ENCODE measurements at regions not wholly inside any gene's neighbourhood (a gene's known extent, or its start where the extent isn't known, plus 50 kb on each side); places are given as distances from the start of the nearest gene placed in this dataset.

- H3K4me1 Mint-ChIP-seq, result no peaks in the 10 kb centered on the region
- H3K4me3 Mint-ChIP-seq, result no peak overlapping the region
- no peak overlapping the region for H3K27ac Mint-ChIP-seq
- intact Hi-C loops (cut with micrococcal nuclease), result no loop called here
- no peaks in the 10 kb centered on the region for H3K9me3 Mint-ChIP-seq
- H3K36me3 Mint-ChIP-seq (ENCODE audit: low read depth), result no peaks in the 10 kb centered on the region
- no peaks in the 10 kb centered on the region for H3K27me3 Mint-ChIP-seq
- no peak for DNase-seq
These were observed 1977.7 kb upstream of the LRRTM1 start for GRCh38 chr2:82282111-82282882.

- Mint-ChIP-seq H3K9me3 (no peaks in the 10 kb centered on the region), H3K4me1 (no peaks in the 10 kb centered on the region)
- intact Hi-C loops (cut with micrococcal nuclease), result no loop called here
These were observed 1974.8 kb upstream of the LRRTM1 start for GRCh38 chr2:82279367-82279766.

DNA sequence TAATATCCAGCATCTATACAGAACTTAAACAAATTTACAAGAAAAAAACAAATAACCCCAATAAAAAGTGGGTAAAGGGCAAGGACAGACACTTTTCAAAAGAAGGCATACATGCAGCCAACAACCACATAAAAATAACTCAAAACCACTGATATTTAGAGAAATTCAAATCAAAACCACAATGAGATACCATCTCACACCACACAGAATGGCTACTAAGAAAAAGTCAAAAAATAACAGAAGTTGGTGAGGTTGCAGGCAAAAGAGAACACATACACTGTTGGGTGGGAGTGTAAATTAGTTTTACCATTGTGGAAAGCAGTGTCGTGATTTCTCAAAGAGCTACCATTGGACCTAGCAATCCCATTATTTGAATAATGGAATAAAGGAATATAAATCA lies 1973.9 kb upstream of the LRRTM1 start:
- no peak for DNase-seq
- H3K27ac Mint-ChIP-seq, result no peak overlapping the region
- H3K27me3 Mint-ChIP-seq, result no peaks in the 10 kb centered on the region
- H3K4me1 Mint-ChIP-seq, result no peaks in the 10 kb centered on the region
- no peaks in the 10 kb centered on the region for H3K36me3 Mint-ChIP-seq (ENCODE audit: low read depth)
- H3K9me3 Mint-ChIP-seq, result no peaks in the 10 kb centered on the region
- no peak overlapping the region for H3K4me3 Mint-ChIP-seq
- intact Hi-C loops (cut with micrococcal nuclease), result no loop called here

More at GRCh38 chr2:82279367-82279766, 1974.8 kb upstream of the LRRTM1 start:
- H3K36me3 Mint-ChIP-seq (ENCODE audit: low read depth), result no peaks in the 10 kb centered on the region
- H3K27ac Mint-ChIP-seq, result no peak overlapping the region
- H3K27me3 Mint-ChIP-seq, result no peaks in the 10 kb centered on the region
- no peak for DNase-seq
- no peak overlapping the region for H3K4me3 Mint-ChIP-seq

GRCh38 chr2:82275599-82275998 lies 1971.0 kb upstream of the LRRTM1 start:
- no peaks in the 10 kb centered on the region for H3K9me3 Mint-ChIP-seq

DNA sequence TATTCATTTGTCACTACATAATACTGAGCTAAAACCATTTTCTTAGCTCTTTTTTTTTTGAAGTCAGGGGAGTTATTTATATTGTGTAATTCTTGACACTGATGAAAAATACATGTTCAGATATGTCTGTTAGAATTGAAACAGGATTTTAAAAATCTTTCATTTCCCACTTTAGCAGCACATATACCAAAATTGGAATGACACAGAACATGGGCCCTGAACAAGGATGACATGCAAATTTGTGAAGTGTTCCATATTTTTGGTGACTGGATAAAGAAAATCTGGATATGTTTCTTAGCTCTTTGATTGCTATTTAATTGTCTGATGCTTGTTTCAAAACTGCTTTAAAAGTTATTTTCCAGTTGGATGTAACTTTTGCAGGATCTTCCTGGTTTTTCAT lies 1963.9 kb upstream of the LRRTM1 start:
- H3K4me3 Mint-ChIP-seq, result no peak overlapping the region
- no peak overlapping the region for H3K27ac Mint-ChIP-seq
- no peaks in the 10 kb centered on the region for H3K4me1 Mint-ChIP-seq
- intact Hi-C loops (cut with micrococcal nuclease), result no loop called here
- H3K36me3 Mint-ChIP-seq (ENCODE audit: low read depth), result no peaks in the 10 kb centered on the region
- DNase-seq, result no peak
- no peaks in the 10 kb centered on the region for H3K27me3 Mint-ChIP-seq
- no peaks in the 10 kb centered on the region for H3K9me3 Mint-ChIP-seq

More at GRCh38 chr2:82275599-82275998, 1971.0 kb upstream of the LRRTM1 start:
- H3K4me3 Mint-ChIP-seq, result no peak overlapping the region
- no peak for DNase-seq
- intact Hi-C loops (cut with micrococcal nuclease), result no loop called here
- no peaks in the 10 kb centered on the region for H3K27me3 Mint-ChIP-seq
- H3K4me1 Mint-ChIP-seq, result no peaks in the 10 kb centered on the region
- no peaks in the 10 kb centered on the region for H3K36me3 Mint-ChIP-seq (ENCODE audit: low read depth)
- H3K27ac Mint-ChIP-seq, result no peak overlapping the region

DNA sequence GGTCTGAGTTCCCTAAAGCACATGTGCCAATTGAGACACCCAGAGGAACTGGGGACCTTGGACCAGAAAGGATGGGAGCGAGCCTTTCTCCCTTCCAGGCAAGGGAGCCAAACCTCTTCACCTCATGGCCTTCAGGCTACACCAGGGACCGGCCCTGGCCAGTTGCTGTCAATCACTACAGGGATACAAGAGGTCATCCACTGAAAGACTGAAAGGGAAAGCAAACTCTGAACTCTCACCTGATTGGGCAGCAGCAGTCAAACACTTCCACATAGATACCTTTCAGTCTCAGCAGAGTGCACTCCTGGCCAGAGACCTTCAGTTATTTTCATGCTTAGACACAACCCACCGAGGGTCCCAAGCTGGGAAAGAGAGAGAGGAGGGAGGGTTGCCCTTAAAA lies 1956.0 kb upstream of the LRRTM1 start:
- no peak for DNase-seq
- Mint-ChIP-seq H3K9me3 (peaks cover 10% of the 10 kb centered on the region), H3K4me3 (no peak overlapping the region), H3K27me3 (no peaks in the 10 kb centered on the region), H3K36me3 (ENCODE audit: low read depth) (no peaks in the 10 kb centered on the region), H3K4me1 (no peaks in the 10 kb centered on the region), H3K27ac (no peak overlapping the region)
- intact Hi-C loops (cut with micrococcal nuclease), result no loop called here

GRCh38 chr2:82259551-82259950 lies 1955.0 kb upstream of the LRRTM1 start:
- intact Hi-C loops (cut with micrococcal nuclease), result no loop called here
- Mint-ChIP-seq H3K27me3 (no peaks in the 10 kb centered on the region), H3K36me3 (ENCODE audit: low read depth) (no peaks in the 10 kb centered on the region), H3K4me1 (no peaks in the 10 kb centered on the region), H3K27ac (no peak overlapping the region), H3K9me3 (peaks cover 12% of the 10 kb centered on the region), H3K4me3 (no peak overlapping the region)
- DNase-seq, result no peak

DNA sequence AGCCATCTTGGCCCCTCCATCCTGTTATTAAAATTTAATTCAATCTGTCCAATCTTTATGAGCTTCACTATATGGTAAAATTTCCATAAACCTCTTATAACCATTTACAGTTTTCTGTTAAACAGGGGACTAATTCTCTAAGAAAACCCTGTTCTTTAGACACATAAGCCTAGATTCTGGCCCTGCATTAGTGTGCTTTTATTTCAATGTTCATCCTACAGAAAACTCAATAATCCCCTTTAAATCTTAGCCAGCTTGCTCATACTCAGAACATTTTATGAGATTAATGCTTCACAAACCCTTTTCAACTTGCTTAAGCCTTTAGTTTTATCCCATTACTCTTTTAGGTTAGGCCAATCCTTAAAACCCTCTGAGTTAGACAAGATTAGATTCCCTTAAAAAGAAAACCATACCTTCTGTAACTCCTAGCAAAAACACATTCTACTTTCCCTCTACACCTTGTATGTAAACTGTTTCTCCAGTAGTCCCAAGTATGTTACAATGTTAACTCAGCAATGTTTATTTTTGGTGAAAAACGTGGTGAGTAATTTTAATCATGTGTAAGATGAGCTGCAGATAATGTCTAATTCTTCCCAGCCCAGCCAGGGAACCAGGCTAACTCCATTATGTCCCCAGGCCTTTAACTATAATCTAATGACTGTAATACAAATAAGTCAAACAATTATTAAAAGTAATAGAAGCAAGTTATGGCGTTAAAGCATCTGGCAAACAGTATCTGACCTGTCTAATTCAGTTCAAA lies 1953.4 kb upstream of the LRRTM1 start:
- no peak overlapping the region for H3K4me3 Mint-ChIP-seq
- intact Hi-C loops (cut with micrococcal nuclease), result no loop called here
- no peaks in the 10 kb centered on the region for H3K27me3 Mint-ChIP-seq
- H3K9me3 Mint-ChIP-seq, result peaks cover 22% of the 10 kb centered on the region
- DNase-seq, result no peak
- no peaks in the 10 kb centered on the region for H3K4me1 Mint-ChIP-seq
- no peaks in the 10 kb centered on the region for H3K36me3 Mint-ChIP-seq (ENCODE audit: low read depth)
- H3K27ac Mint-ChIP-seq, result no peak overlapping the region

GRCh38 chr2:82256983-82257632 lies 1952.6 kb upstream of the LRRTM1 start:
- no peak for DNase-seq
- intact Hi-C loops (cut with micrococcal nuclease), result no loop called here
- Mint-ChIP-seq H3K9me3 (peaks cover 22% of the 10 kb centered on the region), H3K4me1 (no peaks in the 10 kb centered on the region), H3K27me3 (no peaks in the 10 kb centered on the region), H3K36me3 (ENCODE audit: low read depth) (no peaks in the 10 kb centered on the region), H3K27ac (no peak overlapping the region), H3K4me3 (no peak overlapping the region)

DNA sequence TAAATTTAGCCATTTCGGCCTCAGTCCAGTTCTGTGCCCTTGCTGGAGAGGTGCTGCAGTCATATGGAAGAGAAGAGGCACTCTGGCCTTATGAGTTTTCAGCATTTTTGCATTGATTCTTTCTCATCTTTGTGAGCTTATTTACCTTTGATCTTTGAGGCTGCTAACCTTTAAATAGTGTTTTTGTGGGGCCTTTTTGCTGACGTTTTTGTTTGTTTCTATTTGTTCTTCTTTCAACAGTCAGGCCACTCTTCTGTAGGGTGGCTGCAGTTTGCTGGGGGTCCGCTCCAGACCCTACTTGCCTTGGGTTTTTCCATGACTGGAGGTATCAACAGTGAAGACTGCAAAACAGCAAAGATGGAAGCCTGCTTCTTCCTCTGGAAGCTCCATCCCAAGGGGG lies 1951.7 kb upstream of the LRRTM1 start:
- Mint-ChIP-seq H3K27ac (no peak overlapping the region), H3K27me3 (no peaks in the 10 kb centered on the region), H3K9me3 (peaks cover 23% of the 10 kb centered on the region), H3K4me1 (no peaks in the 10 kb centered on the region), H3K36me3 (ENCODE audit: low read depth) (no peaks in the 10 kb centered on the region), H3K4me3 (no peak overlapping the region)
- intact Hi-C loops (cut with micrococcal nuclease), result no loop called here
- DNase-seq, result no peak

DNA sequence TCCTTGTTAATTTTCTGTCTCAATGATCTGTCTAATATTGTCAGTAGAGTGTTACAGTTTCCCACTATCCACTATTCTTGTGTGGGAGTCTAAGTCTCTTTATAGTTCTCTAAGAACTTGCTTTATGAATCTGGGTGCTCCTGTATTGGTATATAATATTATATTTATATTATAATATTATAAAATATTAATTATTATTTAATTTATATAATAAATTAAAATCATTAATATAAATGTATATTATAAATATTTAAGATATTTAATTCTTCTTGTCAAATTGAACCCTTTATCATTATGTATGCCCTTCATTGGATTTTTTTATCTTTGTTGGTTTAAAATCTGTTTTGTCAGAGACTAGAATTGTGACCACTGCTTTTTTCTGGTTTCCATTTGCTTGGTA lies 1950.2 kb upstream of the LRRTM1 start:
- Mint-ChIP-seq H3K27me3 (no peaks in the 10 kb centered on the region), H3K4me3 (no peak overlapping the region), H3K9me3 (peaks cover 28% of the 10 kb centered on the region), H3K4me1 (no peaks in the 10 kb centered on the region), H3K36me3 (ENCODE audit: low read depth) (no peaks in the 10 kb centered on the region), H3K27ac (no peak overlapping the region)
- no peak for DNase-seq
- intact Hi-C loops (cut with micrococcal nuclease), result no loop called here

DNA sequence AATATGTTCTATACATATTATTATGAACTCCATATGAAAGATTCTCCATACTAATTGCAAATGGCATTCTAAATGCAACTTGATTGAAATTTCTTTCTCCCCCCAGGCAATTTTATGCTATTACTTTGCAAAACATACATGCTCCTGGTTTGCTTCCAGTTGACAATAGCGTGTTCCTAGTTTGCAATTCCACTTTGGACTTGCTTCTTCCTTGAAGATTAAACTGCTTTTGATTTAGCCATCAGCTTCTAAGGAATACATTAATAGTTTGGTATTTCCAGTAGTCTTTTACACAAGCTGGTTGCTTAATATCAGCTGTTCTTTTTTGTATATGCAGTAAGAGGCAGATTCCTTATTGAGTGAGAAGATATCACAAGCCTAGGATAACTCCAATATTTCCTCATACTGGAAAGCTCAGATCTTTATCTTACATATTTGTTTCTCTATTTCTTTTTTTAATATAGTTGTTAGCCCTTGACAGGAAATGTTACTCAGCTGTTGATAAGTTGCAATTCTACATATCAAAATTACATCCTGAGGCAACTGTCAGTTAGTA lies 1941.7 kb upstream of the LRRTM1 start:
- no peaks in the 10 kb centered on the region for H3K27me3 Mint-ChIP-seq
- H3K9me3 Mint-ChIP-seq, result peaks cover 16% of the 10 kb centered on the region
- DNase-seq, result no peak
- H3K36me3 Mint-ChIP-seq (ENCODE audit: low read depth), result no peaks in the 10 kb centered on the region
- intact Hi-C loops (cut with micrococcal nuclease), result no loop called here
- no peak overlapping the region for H3K27ac Mint-ChIP-seq
- no peaks in the 10 kb centered on the region for H3K4me1 Mint-ChIP-seq
- no peak overlapping the region for H3K4me3 Mint-ChIP-seq

DNA sequence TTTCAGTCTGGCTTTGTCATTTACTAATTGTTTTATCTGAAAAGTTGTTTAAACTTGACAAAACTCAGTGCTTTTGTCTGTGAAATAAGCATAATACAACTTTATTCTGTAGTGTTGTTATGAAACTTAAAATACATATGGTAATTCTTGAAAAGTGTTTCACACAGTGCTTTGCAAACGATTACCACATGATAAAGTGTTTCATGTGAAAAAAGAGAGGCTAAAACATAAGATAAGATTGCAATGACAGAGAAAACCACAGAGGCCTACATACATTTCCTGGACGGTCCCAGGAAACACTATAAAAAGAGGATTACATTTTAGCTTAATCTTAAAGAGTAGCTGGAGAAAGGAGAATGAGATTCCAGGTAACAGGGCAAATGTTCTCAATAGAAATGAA lies 1934.6 kb upstream of the LRRTM1 start:
- Mint-ChIP-seq H3K9me3 (peaks cover 7% of the 10 kb centered on the region), H3K27me3 (no peaks in the 10 kb centered on the region), H3K4me3 (no peak overlapping the region), H3K27ac (no peak overlapping the region), H3K4me1 (no peaks in the 10 kb centered on the region), H3K36me3 (ENCODE audit: low read depth) (no peaks in the 10 kb centered on the region)
- intact Hi-C loops (cut with micrococcal nuclease), result no loop called here
- no peak for DNase-seq

All from activated CD4-positive, alpha-beta T cell treated with anti-CD3 and anti-CD28 coated beads, Interleukin-2, amount 10 ng/mL, durations not matched to agents 24 days and 14 days (primary cell).